Endothelial cell of umbilical vein (primary cell): ENCODE measurements at regions not wholly inside any gene's neighbourhood (a gene's known extent, or its start where the extent isn't known, plus 50 kb on each side); places are given as distances from the start of the nearest gene placed in this dataset.

ENCODE experiments used
- BruUV-seq: library from RNA; stranded (reverse); fragments of 400-500 nt; replicated peaks from 2 replicates; lab custom pipeline; 2021; lab: Mats Ljungman, UMichigan
- CTCF ChIA-PET: fragments of 300-600, 350-600 bp; sonication (Branson Sonifier 250); formaldehyde crosslinking; loops from one replicate; lab custom pipeline; 2021; ENCODE audit warnings: antibody characterized with exemption, inconsistent platforms; lab: Charles Lee
- POLR2A ChIA-PET: fragments of 300-600, 350-600 bp; sonication (Branson Sonifier 250); formaldehyde crosslinking; loops from one replicate; lab custom pipeline; 2021; ENCODE audit warnings: antibody characterized with exemption, inconsistent platforms; lab: Charles Lee
- DNase-seq: peaks from one replicate; pipeline ENCODE4 v3.0.0-alpha.2; 2011; ENCODE audit warnings: low read depth, low spot score
- FAIRE-seq: peaks from 2 replicates; lab custom pipeline; 2011; peaks lifted over from hg19 to GRCh38; lab: Jason Lieb, UNC
- H2AFZ ChIP-seq: 2 replicates; pipeline ENCODE4 v1.6.0; 2012; ENCODE audit warnings: low read depth, low read length, control low read depth, inconsistent platforms
- H3K27ac ChIP-seq: 2 replicates; pipeline ENCODE4 v1.5.1; 2011; ENCODE audit warnings: low read depth, mild to moderate bottlenecking, control low read depth, low read length, moderate library complexity; ENCODE audit not compliant: insufficient read depth
- H3K27me3 ChIP-seq, 2 experiments: 2 replicates each; pipeline versions ENCODE4 v1.6.0 to v1.6.1; 2011; ENCODE audit warnings: low read length in 2 of 2, mixed read lengths in 1 of 2; ENCODE audit not compliant: control insufficient read depth in 2 of 2, insufficient read depth in 2 of 2
- H3K36me3 ChIP-seq, 2 experiments: 2 replicates in 1 of 2; 3 replicates in 1 of 2; pipeline ENCODE4 v1.5.1; 2011; ENCODE audit warnings: low read length in 2 of 2, mild to moderate bottlenecking in 1 of 2, moderate library complexity in 1 of 2; ENCODE audit not compliant: control insufficient read depth in 2 of 2, insufficient read depth in 2 of 2; ENCODE audit errors: extremely low read depth in 1 of 2
- H3K4me1 ChIP-seq: 3 replicates; pipeline ENCODE4 v1.5.1; 2011; ENCODE audit warnings: mild to moderate bottlenecking, low read length; ENCODE audit not compliant: control insufficient read depth, insufficient read depth; ENCODE audit errors: extremely low read depth
- H3K4me2 ChIP-seq: 2 replicates; pipeline ENCODE4 v1.6.1; 2011; ENCODE audit warnings: low read length, control low read depth, mixed read lengths; ENCODE audit not compliant: insufficient read depth
- H3K4me3 ChIP-seq, 3 experiments: fragments of 200-600 bp in 1 of 3; sonication (generic), shearing (Covaris generic) in 1 of 3; replicated peaks in 1 of 3; 2 replicates each; pipeline ENCODE4 v1.5.1; 2011 to 2016; ENCODE audit warnings: control low read depth in 3 of 3, low read length in 3 of 3, mild to moderate bottlenecking in 2 of 3, inconsistent platforms in 1 of 3, low read depth in 1 of 3, moderate library complexity in 1 of 3; ENCODE audit not compliant: insufficient read depth in 1 of 3
- H3K79me2 ChIP-seq: 2 replicates; pipeline ENCODE4 v1.6.0; 2012; ENCODE audit warnings: low read length, inconsistent platforms; ENCODE audit not compliant: control insufficient read depth, insufficient read depth
- H3K9ac ChIP-seq: replicated peaks from 2 replicates; pipeline ENCODE3; 2011; ENCODE audit warnings: low read length, control low read depth; ENCODE audit not compliant: insufficient read depth; ENCODE audit errors: extremely low read depth
- H3K9me1 ChIP-seq: replicated peaks from 3 replicates; pipeline ENCODE4 v1.6.0; 2011; ENCODE audit warnings: mild to moderate bottlenecking, low read length; ENCODE audit not compliant: control insufficient read depth, insufficient read depth; ENCODE audit errors: extremely low read depth
- H3K9me3 ChIP-seq: replicated peaks from 2 replicates; pipeline ENCODE4 v1.5.1; 2012; ENCODE audit warnings: low read length, inconsistent platforms; ENCODE audit not compliant: control insufficient read depth, insufficient read depth
- H4K20me1 ChIP-seq: replicated peaks from 2 replicates; pipeline ENCODE3; 2011; ENCODE audit warnings: mild to moderate bottlenecking, low read length; ENCODE audit not compliant: control insufficient read depth, insufficient read depth; ENCODE audit errors: extremely low read depth
- CTCF ChIP-seq, 2 donors: IDR thresholded peaks; 1 replicate in 1 of 2; 2 replicates in 1 of 2; pipeline ENCODE4 v1.5.1; 2011; ENCODE audit warnings: low read length in 2 of 2, mild to moderate bottlenecking in 2 of 2, moderate library complexity in 2 of 2, control low read depth in 1 of 2, inconsistent platforms in 1 of 2, low read depth in 1 of 2; ENCODE audit not compliant: insufficient read depth in 1 of 2; ENCODE audit errors: extremely low read depth in 1 of 2
- EZH2 ChIP-seq: IDR thresholded peaks from 2 replicates; pipeline ENCODE4 v1.6.1; 2012; ENCODE audit warnings: borderline replicate concordance, low read depth, mild to moderate bottlenecking, moderate library complexity, low read length, inconsistent platforms; ENCODE audit not compliant: severe bottlenecking
- FOS ChIP-seq: IDR thresholded peaks from 2 replicates; pipeline ENCODE4 v1.6.1; 2011; ENCODE audit warnings: mild to moderate bottlenecking, low read length, moderate library complexity, borderline replicate concordance; ENCODE audit not compliant: insufficient read depth
- GATA2 ChIP-seq: IDR thresholded peaks from 2 replicates; pipeline ENCODE4 v1.7.0; 2011; ENCODE audit warnings: low read depth, mild to moderate bottlenecking, moderate library complexity, mixed read lengths, low read length; ENCODE audit not compliant: insufficient read length, insufficient read depth
- JUN ChIP-seq: IDR thresholded peaks from 2 replicates; pipeline ENCODE4 v1.6.1; 2011; ENCODE audit warnings: borderline replicate concordance, low read depth; ENCODE audit not compliant: insufficient read length, insufficient read depth
- MAX ChIP-seq: IDR thresholded peaks from 2 replicates; pipeline ENCODE4 v1.6.1; 2011; ENCODE audit not compliant: insufficient read depth, insufficient read length
- MYC ChIP-seq: IDR thresholded peaks from one replicate; pipeline ENCODE4 v1.6.1; 2011; ENCODE audit warnings: mild to moderate bottlenecking, low read depth, low read length
- POLR2A ChIP-seq: IDR thresholded peaks from 2 replicates; pipeline ENCODE4 v1.6.1; 2012; ENCODE audit warnings: low read depth, mild to moderate bottlenecking, control low read depth, low read length
- POLR2AphosphoS5 ChIP-seq: IDR thresholded peaks from 2 replicates; pipeline ENCODE4 v1.6.1; 2012; ENCODE audit warnings: low read depth, mild to moderate bottlenecking, control low read depth, low read length, moderate library complexity; ENCODE audit not compliant: insufficient read depth
- dilution Hi-C: fragments of 300-500 bp; cut with MboI; formaldehyde crosslinking; loops from one replicate; pipeline ENCODE4 v1.15.0; 2019; ENCODE audit warnings: low sequenced_read_pairs; ENCODE audit not compliant: extremely low pct_ligation_motif_present
- intact Hi-C: fragments of 100-400 bp; cut with micrococcal nuclease; formaldehyde crosslinking; loops from one replicate; pipeline ENCODE4 v1.10.0; 2022

GRCh38 chr21:38042246-38042645, 126.0 kb upstream of the KCNJ6 start:
- Histone ChIP-seq H2AFZ (no peak overlapping the region), H3K79me2 (no peaks in the 10 kb centered on the region), H4K20me1 (no peaks in the 10 kb centered on the region), H3K27me3 (no peaks in the 10 kb centered on the region), H3K4me1 (peaks cover 7% of the 10 kb centered on the region), H3K9ac (no peak overlapping the region), H3K9me3 (no peaks in the 10 kb centered on the region), H3K27ac (no peak overlapping the region), H3K36me3 (no peaks in the 10 kb centered on the region), H3K4me2 (no peak overlapping the region), H3K9me1 (no peaks in the 10 kb centered on the region), H3K4me3 (no peak overlapping the region)
- no TSS peak for BruUV-seq
- intact Hi-C loops = no loop called here
- POLR2A ChIA-PET = no interaction called here
- DNase-seq (no peak), FAIRE-seq (peak; percentile 8)
- CTCF ChIA-PET = no interaction called here
- TF ChIP-seq JUN (no peak), GATA2 (no peak), FOS (no peak), CTCF (IDR thresholded peaks at IDR 0.05; ENCODE audit: extremely low read depth in 1 of 2, insufficient read depth in 1 of 2, low read depth in 1 of 2, low read length in 2 of 2) (no peak), MAX (no peak), POLR2A (no peak), POLR2AphosphoS5 (no peak), MYC (no peak), EZH2 (no peak)
- dilution Hi-C loops = no loop called here
